GM21390 (cell line): ENCODE measurements at regions not wholly inside any gene's neighbourhood (a gene's known extent, or its start where the extent isn't known, plus 50 kb on each side); places are given as distances from the start of the nearest gene placed in this dataset.
"Not testable (repeated sequence)": the region's sequence is repeated elsewhere in the genome, so short reads cannot be mapped to it uniquely, and the experiment has no call there.

Experiments used
- ATAC-seq: cut with Tn5 transposase; IDR thresholded peaks from one replicate; pipeline ENCODE4 v1.9.1; 2021; ENCODE audit not compliant: unreplicated experiment

GRCh38 chr5:72654231-72654630, 147.0 kb upstream of the ZNF366 start:
- ATAC-seq: no peak

GRCh38 chr5:72653586-72653985, 146.4 kb upstream of the ZNF366 start:
- ATAC-seq: no peak

GRCh38 chr5:72651779-72652178, 144.6 kb upstream of the ZNF366 start:
- ATAC-seq: no peak

- no peak for ATAC-seq
Measured at GRCh38 chr5:72651109-72651508, 143.9 kb upstream of the ZNF366 start.

GRCh38 chr5:72649449-72649848, 142.2 kb upstream of the ZNF366 start:
- ATAC-seq: no peak

GRCh38 chr5:72648480-72648879, 141.3 kb upstream of the ZNF366 start:
- ATAC-seq: no peak

- ATAC-seq: no peak
Measured at GRCh38 chr5:72647806-72648205, 140.6 kb upstream of the ZNF366 start.

GRCh38 chr5:72646246-72646866, 139.1 kb upstream of the ZNF366 start:
- ATAC-seq: no peak

GRCh38 chr5:72645064-72645846, 138.0 kb upstream of the ZNF366 start:
- ATAC-seq: no peak

GRCh38 chr5:72644296-72644695, 137.1 kb upstream of the ZNF366 start:
- no peak for ATAC-seq

- no peak for ATAC-seq
Measured at GRCh38 chr5:72641164-72641563, 134.0 kb upstream of the ZNF366 start.

- ATAC-seq: no peak
Measured at GRCh38 chr5:72637058-72637457, 129.8 kb upstream of the ZNF366 start.

GRCh38 chr5:72636565-72636964, 129.4 kb upstream of the ZNF366 start:
- ATAC-seq: not testable (repeated sequence)

- ATAC-seq: no peak
Measured at GRCh38 chr5:72634444-72634843, 127.2 kb upstream of the ZNF366 start.

- no peak for ATAC-seq
Measured at GRCh38 chr5:72633649-72634048, 126.4 kb upstream of the ZNF366 start.

- ATAC-seq: no peak
Measured at GRCh38 chr5:72633041-72633445, 125.8 kb upstream of the ZNF366 start.

- ATAC-seq: no peak
Measured at GRCh38 chr5:72630721-72631120, 123.5 kb upstream of the ZNF366 start.

- no peak for ATAC-seq
Measured at GRCh38 chr5:72630081-72630480, 122.9 kb upstream of the ZNF366 start.

- no peak for ATAC-seq
Measured at GRCh38 chr5:72628771-72629371, 121.7 kb upstream of the ZNF366 start.

GRCh38 chr5:72625332-72625731, 118.1 kb upstream of the ZNF366 start:
- no peak for ATAC-seq

- no peak for ATAC-seq
Measured at GRCh38 chr5:72624641-72625236, 117.5 kb upstream of the ZNF366 start.

- ATAC-seq: no peak
Measured at GRCh38 chr5:72623936-72624335, 116.7 kb upstream of the ZNF366 start.
